GM23338 (cell line): ENCODE measurements at regions not wholly inside any gene's neighbourhood (a gene's known extent, or its start where the extent isn't known, plus 50 kb on each side); places are given as distances from the start of the nearest gene placed in this dataset.

Experiments used
- ATAC-seq: fragments of 200-7000 bp; cut with Tn5 transposase; 3 replicates; pipeline ENCODE4 v1.9.1; 2020
- DNase-seq: peaks from one replicate; pipeline ENCODE4 v3.0.0-alpha.2; 2015; ENCODE audit warnings: low spot score
- H2AFZ ChIP-seq: fragments of 200-600 bp; sonication (generic); 2 replicates; pipeline ENCODE4 v1.8.0; 2016; ENCODE audit warnings: antibody characterized with exemption, mild to moderate bottlenecking, moderate library complexity
- H3F3A ChIP-seq: fragments of 200-600 bp; sonication (generic); replicated peaks from 2 replicates; pipeline ENCODE4 v1.8.0; 2017; ENCODE audit warnings: antibody characterized with exemption, mixed run types, low read depth
- H3K27ac ChIP-seq: fragments of 200-600 bp; sonication (generic); 2 replicates; pipeline ENCODE4 v1.6.1; 2016; ENCODE audit warnings: low read depth
- H3K27me3 ChIP-seq: fragments of 200-600 bp; sonication (generic); 2 replicates; pipeline ENCODE4 v1.8.0; 2016; ENCODE audit warnings: mild to moderate bottlenecking, mixed run types, moderate library complexity; ENCODE audit not compliant: insufficient read depth
- H3K36me3 ChIP-seq: fragments of 200-600 bp; sonication (generic); 2 replicates; pipeline ENCODE4 v1.8.0; 2016; ENCODE audit warnings: mild to moderate bottlenecking; ENCODE audit not compliant: insufficient read depth
- H3K4me1 ChIP-seq: fragments of 200-600 bp; sonication (generic); 2 replicates; pipeline ENCODE4 v1.8.0; 2016; ENCODE audit warnings: mild to moderate bottlenecking, moderate library complexity; ENCODE audit not compliant: insufficient read depth
- H3K4me2 ChIP-seq: fragments of 200-600 bp; sonication (generic); 2 replicates; pipeline ENCODE4 v1.7.1; 2017; ENCODE audit warnings: mixed run types
- H3K4me3 ChIP-seq: fragments of 200-600 bp; sonication (generic); 2 replicates; pipeline ENCODE4 v1.6.1; 2016; ENCODE audit warnings: mixed run types
- H3K79me2 ChIP-seq: fragments of 200-600 bp; sonication (generic); replicated peaks from 2 replicates; pipeline ENCODE4 v1.8.0; 2017; ENCODE audit warnings: mild to moderate bottlenecking; ENCODE audit not compliant: insufficient read depth
- H3K9me2 ChIP-seq: fragments of 200-600 bp; sonication (generic); 2 replicates; pipeline ENCODE4 v1.8.0; 2017; ENCODE audit not compliant: insufficient read depth
- H4K20me1 ChIP-seq: fragments of 200-600 bp; sonication (generic); replicated peaks from 2 replicates; pipeline ENCODE4 v1.8.0; 2017; ENCODE audit warnings: mild to moderate bottlenecking; ENCODE audit not compliant: insufficient read depth
- H3K27ac Mint-ChIP-seq: 2 replicates; pipeline ENCODE4 v1.8.0; 2020; ENCODE audit warnings: inconsistent platforms, mild to moderate bottlenecking, moderate library complexity, mixed read lengths
- H3K27me3 Mint-ChIP-seq: 3 replicates; pipeline ENCODE4 v1.8.0; 2022; ENCODE audit warnings: low read depth, mild to moderate bottlenecking, moderate library complexity, mixed read lengths, inconsistent platforms; ENCODE audit not compliant: insufficient read depth, poor library complexity
- H3K36me3 Mint-ChIP-seq: 3 replicates; pipeline ENCODE4 v1.8.0; 2021; ENCODE audit warnings: low read depth, mild to moderate bottlenecking, inconsistent platforms, moderate library complexity, mixed read lengths
- H3K4me1 Mint-ChIP-seq: 3 replicates; pipeline ENCODE4 v1.8.0; 2020; ENCODE audit warnings: mild to moderate bottlenecking, inconsistent platforms, mixed read lengths
- H3K4me3 Mint-ChIP-seq: 3 replicates; pipeline ENCODE4 v1.8.0; 2021; ENCODE audit warnings: moderate library complexity, mild to moderate bottlenecking, inconsistent platforms, mixed read lengths
- H3K9me3 Mint-ChIP-seq: 3 replicates; pipeline ENCODE4 v1.8.0; 2020; ENCODE audit warnings: moderate library complexity, mild to moderate bottlenecking, inconsistent platforms, mixed read lengths
- EZH2 ChIP-seq: fragments of 200-600 bp; sonication (generic); IDR thresholded peaks from one replicate; pipeline ENCODE4 v1.8.0; 2017; ENCODE audit warnings: antibody characterized with exemption, mild to moderate bottlenecking, low read depth; ENCODE audit not compliant: unreplicated experiment
- EZH2phosphoT487 ChIP-seq: fragments of 200-600 bp; sonication (generic); IDR thresholded peaks from one replicate; pipeline ENCODE4 v1.8.1; 2018; ENCODE audit warnings: antibody characterized with exemption; ENCODE audit not compliant: unreplicated experiment
- JUNB ChIP-seq: IDR thresholded peaks from one replicate; pipeline ENCODE4 v1.6.1; 2016; ENCODE audit warnings: antibody characterized with exemption; ENCODE audit not compliant: unreplicated experiment
- NANOG ChIP-seq: IDR thresholded peaks from 2 replicates; pipeline ENCODE4 v1.6.1; 2016; ENCODE audit warnings: antibody characterized with exemption, borderline replicate concordance
- POLR2AphosphoS5 ChIP-seq: IDR thresholded peaks from 2 replicates; pipeline ENCODE4 v1.6.1; 2016; ENCODE audit warnings: antibody characterized with exemption, low read depth
- STAT1 ChIP-seq: IDR thresholded peaks from one replicate; pipeline ENCODE4 v1.6.1; 2016; ENCODE audit warnings: antibody characterized with exemption; ENCODE audit not compliant: unreplicated experiment
- ZNF114 ChIP-seq: fragments of 250-450 bp; sonication (Bioruptor Pico); IDR thresholded peaks from 2 replicates; pipeline ENCODE4 v1.5.0; 2020; ENCODE audit warnings: mild to moderate bottlenecking, moderate library complexity
- ZNF331 ChIP-seq: fragments of 250-450 bp; sonication (Bioruptor Pico); IDR thresholded peaks from 2 replicates; pipeline ENCODE4 v1.5.0; 2020; ENCODE audit warnings: low read depth, mild to moderate bottlenecking, moderate library complexity
- TF ChIP-seq, protein P1 (sequence below): fragments of 250-450 bp; sonication (Bioruptor Pico); IDR thresholded peaks from 2 replicates; pipeline ENCODE4 v1.5.0; 2020; ENCODE audit warnings: mild to moderate bottlenecking, moderate library complexity
- TF ChIP-seq, protein P2 (sequence below): IDR thresholded peaks from 2 replicates; pipeline ENCODE4 v1.6.1; 2016; ENCODE audit warnings: antibody characterized with exemption
- TF ChIP-seq, protein P3 (sequence below): IDR thresholded peaks from one replicate; pipeline ENCODE4 v1.6.1; 2018; ENCODE audit warnings: antibody characterized with exemption; ENCODE audit not compliant: unreplicated experiment
- TF ChIP-seq, protein P4 (sequence below), 2 experiments: fragments of 200-600 bp in 1 of 2; sonication (generic) in 1 of 2; conservative IDR thresholded peaks; 2 replicates each; pipeline versions ENCODE4 v1.5.1 to v1.6.1; 2016 to 2017; ENCODE audit warnings: antibody characterized with exemption in 2 of 2, low read depth in 2 of 2, mild to moderate bottlenecking in 2 of 2, moderate library complexity in 1 of 2

DNA sequence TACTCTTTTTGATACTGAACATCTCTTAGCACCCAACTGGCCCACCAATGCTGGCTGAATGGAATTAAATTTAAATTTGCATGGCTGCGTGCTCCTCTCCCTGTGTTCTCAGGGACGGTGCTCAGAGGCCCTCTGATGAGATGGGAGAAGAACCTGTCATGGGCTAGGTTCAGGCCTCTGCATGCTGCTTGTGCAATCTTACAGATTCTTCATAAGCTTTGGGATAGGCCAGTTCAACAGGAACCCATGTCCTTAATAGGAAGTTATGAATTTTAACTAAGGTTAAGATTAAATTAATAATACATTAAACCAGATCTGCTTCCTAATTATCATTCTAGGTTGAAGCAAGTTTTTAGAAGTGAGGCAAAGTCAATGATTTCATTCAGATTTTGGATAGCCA lies 119.7 kb upstream of the LRIG3 start:
- ATAC-seq: no peak
- H3K4me3 ChIP-seq: no peak overlapping the region
- no peak overlapping the region for H3K4me3 Mint-ChIP-seq
- 0 out of 2 replicates have a peak, but pooled peaks cover 8% of the 10 kb centered on the region for H3K9me2 ChIP-seq
- DNase-seq: no peak
- peaks cover 26% of the 10 kb centered on the region for H3K4me1 Mint-ChIP-seq
- H3K79me2 ChIP-seq: no peaks in the 10 kb centered on the region
- peak overlapping the region; percentile 18; the same call in 1 of the 2 replicates for H2AFZ ChIP-seq
- TF ChIP-seq, protein P1, sequence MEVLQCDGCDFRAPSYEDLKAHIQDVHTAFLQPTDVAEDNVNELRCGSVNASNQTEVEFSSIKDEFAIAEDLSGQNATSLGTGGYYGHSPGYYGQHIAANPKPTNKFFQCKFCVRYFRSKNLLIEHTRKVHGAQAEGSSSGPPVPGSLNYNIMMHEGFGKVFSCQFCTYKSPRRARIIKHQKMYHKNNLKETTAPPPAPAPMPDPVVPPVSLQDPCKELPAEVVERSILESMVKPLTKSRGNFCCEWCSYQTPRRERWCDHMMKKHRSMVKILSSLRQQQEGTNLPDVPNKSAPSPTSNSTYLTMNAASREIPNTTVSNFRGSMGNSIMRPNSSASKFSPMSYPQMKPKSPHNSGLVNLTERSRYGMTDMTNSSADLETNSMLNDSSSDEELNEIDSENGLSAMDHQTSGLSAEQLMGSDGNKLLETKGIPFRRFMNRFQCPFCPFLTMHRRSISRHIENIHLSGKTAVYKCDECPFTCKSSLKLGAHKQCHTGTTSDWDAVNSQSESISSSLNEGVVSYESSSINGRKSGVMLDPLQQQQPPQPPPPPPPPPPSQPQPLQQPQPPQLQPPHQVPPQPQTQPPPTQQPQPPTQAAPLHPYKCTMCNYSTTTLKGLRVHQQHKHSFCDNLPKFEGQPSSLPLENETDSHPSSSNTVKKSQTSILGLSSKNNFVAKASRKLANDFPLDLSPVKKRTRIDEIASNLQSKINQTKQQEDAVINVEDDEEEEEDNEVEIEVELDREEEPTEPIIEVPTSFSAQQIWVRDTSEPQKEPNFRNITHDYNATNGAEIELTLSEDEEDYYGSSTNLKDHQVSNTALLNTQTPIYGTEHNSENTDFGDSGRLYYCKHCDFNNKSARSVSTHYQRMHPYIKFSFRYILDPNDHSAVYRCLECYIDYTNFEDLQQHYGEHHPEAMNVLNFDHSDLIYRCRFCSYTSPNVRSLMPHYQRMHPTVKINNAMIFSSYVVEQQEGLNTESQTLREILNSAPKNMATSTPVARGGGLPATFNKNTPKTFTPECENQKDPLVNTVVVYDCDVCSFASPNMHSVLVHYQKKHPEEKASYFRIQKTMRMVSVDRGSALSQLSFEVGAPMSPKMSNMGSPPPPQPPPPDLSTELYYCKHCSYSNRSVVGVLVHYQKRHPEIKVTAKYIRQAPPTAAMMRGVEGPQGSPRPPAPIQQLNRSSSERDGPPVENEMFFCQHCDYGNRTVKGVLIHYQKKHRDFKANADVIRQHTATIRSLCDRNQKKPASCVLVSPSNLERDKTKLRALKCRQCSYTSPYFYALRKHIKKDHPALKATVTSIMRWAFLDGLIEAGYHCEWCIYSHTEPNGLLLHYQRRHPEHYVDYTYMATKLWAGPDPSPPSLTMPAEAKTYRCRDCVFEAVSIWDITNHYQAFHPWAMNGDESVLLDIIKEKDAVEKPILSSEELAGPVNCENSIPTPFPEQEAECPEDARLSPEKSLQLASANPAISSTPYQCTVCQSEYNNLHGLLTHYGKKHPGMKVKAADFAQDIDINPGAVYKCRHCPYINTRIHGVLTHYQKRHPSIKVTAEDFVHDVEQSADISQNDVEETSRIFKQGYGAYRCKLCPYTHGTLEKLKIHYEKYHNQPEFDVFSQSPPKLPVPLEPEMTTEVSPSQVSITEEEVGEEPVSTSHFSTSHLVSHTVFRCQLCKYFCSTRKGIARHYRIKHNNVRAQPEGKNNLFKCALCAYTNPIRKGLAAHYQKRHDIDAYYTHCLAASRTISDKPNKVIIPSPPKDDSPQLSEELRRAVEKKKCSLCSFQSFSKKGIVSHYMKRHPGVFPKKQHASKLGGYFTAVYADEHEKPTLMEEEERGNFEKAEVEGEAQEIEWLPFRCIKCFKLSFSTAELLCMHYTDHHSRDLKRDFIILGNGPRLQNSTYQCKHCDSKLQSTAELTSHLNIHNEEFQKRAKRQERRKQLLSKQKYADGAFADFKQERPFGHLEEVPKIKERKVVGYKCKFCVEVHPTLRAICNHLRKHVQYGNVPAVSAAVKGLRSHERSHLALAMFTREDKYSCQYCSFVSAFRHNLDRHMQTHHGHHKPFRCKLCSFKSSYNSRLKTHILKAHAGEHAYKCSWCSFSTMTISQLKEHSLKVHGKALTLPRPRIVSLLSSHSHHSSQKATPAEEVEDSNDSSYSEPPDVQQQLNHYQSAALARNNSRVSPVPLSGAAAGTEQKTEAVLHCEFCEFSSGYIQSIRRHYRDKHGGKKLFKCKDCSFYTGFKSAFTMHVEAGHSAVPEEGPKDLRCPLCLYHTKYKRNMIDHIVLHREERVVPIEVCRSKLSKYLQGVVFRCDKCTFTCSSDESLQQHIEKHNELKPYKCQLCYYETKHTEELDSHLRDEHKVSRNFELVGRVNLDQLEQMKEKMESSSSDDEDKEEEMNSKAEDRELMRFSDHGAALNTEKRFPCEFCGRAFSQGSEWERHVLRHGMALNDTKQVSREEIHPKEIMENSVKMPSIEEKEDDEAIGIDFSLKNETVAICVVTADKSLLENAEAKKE (CRISPR knock-in tag): no peak
- TF ChIP-seq EZH2 (no peak), ZNF331 (CRISPR knock-in tag) (no peak), JUNB (no peak), EZH2phosphoT487 (no peak), NANOG (no peak), POLR2AphosphoS5 (no peak), STAT1 (no peak), ZNF114 (CRISPR knock-in tag) (no peak)
- TF ChIP-seq, protein P2, sequence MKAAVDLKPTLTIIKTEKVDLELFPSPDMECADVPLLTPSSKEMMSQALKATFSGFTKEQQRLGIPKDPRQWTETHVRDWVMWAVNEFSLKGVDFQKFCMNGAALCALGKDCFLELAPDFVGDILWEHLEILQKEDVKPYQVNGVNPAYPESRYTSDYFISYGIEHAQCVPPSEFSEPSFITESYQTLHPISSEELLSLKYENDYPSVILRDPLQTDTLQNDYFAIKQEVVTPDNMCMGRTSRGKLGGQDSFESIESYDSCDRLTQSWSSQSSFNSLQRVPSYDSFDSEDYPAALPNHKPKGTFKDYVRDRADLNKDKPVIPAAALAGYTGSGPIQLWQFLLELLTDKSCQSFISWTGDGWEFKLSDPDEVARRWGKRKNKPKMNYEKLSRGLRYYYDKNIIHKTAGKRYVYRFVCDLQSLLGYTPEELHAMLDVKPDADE: no peak
- TF ChIP-seq, protein P3, sequence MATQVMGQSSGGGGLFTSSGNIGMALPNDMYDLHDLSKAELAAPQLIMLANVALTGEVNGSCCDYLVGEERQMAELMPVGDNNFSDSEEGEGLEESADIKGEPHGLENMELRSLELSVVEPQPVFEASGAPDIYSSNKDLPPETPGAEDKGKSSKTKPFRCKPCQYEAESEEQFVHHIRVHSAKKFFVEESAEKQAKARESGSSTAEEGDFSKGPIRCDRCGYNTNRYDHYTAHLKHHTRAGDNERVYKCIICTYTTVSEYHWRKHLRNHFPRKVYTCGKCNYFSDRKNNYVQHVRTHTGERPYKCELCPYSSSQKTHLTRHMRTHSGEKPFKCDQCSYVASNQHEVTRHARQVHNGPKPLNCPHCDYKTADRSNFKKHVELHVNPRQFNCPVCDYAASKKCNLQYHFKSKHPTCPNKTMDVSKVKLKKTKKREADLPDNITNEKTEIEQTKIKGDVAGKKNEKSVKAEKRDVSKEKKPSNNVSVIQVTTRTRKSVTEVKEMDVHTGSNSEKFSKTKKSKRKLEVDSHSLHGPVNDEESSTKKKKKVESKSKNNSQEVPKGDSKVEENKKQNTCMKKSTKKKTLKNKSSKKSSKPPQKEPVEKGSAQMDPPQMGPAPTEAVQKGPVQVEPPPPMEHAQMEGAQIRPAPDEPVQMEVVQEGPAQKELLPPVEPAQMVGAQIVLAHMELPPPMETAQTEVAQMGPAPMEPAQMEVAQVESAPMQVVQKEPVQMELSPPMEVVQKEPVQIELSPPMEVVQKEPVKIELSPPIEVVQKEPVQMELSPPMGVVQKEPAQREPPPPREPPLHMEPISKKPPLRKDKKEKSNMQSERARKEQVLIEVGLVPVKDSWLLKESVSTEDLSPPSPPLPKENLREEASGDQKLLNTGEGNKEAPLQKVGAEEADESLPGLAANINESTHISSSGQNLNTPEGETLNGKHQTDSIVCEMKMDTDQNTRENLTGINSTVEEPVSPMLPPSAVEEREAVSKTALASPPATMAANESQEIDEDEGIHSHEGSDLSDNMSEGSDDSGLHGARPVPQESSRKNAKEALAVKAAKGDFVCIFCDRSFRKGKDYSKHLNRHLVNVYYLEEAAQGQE: no peak
- TF ChIP-seq, protein P4, sequence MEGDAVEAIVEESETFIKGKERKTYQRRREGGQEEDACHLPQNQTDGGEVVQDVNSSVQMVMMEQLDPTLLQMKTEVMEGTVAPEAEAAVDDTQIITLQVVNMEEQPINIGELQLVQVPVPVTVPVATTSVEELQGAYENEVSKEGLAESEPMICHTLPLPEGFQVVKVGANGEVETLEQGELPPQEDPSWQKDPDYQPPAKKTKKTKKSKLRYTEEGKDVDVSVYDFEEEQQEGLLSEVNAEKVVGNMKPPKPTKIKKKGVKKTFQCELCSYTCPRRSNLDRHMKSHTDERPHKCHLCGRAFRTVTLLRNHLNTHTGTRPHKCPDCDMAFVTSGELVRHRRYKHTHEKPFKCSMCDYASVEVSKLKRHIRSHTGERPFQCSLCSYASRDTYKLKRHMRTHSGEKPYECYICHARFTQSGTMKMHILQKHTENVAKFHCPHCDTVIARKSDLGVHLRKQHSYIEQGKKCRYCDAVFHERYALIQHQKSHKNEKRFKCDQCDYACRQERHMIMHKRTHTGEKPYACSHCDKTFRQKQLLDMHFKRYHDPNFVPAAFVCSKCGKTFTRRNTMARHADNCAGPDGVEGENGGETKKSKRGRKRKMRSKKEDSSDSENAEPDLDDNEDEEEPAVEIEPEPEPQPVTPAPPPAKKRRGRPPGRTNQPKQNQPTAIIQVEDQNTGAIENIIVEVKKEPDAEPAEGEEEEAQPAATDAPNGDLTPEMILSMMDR (conservative IDR thresholded peaks at IDR 0.05; ENCODE audit: low read depth in 2 of 2): no peak
- H3K27ac Mint-ChIP-seq: no peak overlapping the region
- H3K27ac ChIP-seq: no peak overlapping the region
- H3K9me3 Mint-ChIP-seq: no peaks in the 10 kb centered on the region
- H4K20me1 ChIP-seq: no peaks in the 10 kb centered on the region
- no peaks in the 10 kb centered on the region for H3K36me3 ChIP-seq
- no peaks in the 10 kb centered on the region for H3K27me3 Mint-ChIP-seq
- H3K4me2 ChIP-seq: no peak overlapping the region
- no peaks in the 10 kb centered on the region for H3K36me3 Mint-ChIP-seq
- no peaks in the 10 kb centered on the region for H3F3A ChIP-seq
- no peaks in the 10 kb centered on the region for H3K27me3 ChIP-seq
- H3K4me1 ChIP-seq: peaks cover 11% of the 10 kb centered on the region; the same call in 1 of the 2 replicates
